Loucy (cell line): ENCODE measurements at regions not wholly inside any gene's neighbourhood (a gene's known extent, or its start where the extent isn't known, plus 50 kb on each side); places are given as distances from the start of the nearest gene placed in this dataset.

Experiments used
- CTCF ChIP-seq: fragments of 200-600 bp; sonication (generic); conservative IDR thresholded peaks from 2 replicates; pipeline ENCODE4 v1.5.1; 2014; ENCODE audit warnings: mild to moderate bottlenecking, antibody characterized with exemption, low read length
- EZH2phosphoT487 ChIP-seq: fragments of 200-600 bp; IDR thresholded peaks from 2 replicates; pipeline ENCODE4 v1.6.1; 2018; ENCODE audit warnings: antibody characterized with exemption, mild to moderate bottlenecking, moderate library complexity, borderline replicate concordance

GRCh38 chr2:64386676-64387075 is 67.3 kb upstream of the LGALSL start:
- TF ChIP-seq CTCF (no peak), EZH2phosphoT487 (no peak)
